ENCODE measurements at regions not wholly inside any gene's neighbourhood (a gene's known extent, or its start where the extent isn't known, plus 50 kb on each side); places are given as distances from the start of the nearest gene placed in this dataset.

- TF ChIP-seq, protein P1, sequence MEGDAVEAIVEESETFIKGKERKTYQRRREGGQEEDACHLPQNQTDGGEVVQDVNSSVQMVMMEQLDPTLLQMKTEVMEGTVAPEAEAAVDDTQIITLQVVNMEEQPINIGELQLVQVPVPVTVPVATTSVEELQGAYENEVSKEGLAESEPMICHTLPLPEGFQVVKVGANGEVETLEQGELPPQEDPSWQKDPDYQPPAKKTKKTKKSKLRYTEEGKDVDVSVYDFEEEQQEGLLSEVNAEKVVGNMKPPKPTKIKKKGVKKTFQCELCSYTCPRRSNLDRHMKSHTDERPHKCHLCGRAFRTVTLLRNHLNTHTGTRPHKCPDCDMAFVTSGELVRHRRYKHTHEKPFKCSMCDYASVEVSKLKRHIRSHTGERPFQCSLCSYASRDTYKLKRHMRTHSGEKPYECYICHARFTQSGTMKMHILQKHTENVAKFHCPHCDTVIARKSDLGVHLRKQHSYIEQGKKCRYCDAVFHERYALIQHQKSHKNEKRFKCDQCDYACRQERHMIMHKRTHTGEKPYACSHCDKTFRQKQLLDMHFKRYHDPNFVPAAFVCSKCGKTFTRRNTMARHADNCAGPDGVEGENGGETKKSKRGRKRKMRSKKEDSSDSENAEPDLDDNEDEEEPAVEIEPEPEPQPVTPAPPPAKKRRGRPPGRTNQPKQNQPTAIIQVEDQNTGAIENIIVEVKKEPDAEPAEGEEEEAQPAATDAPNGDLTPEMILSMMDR (IDR thresholded peaks at IDR 0.05): no peak
- TF ChIP-seq POLR2A (IDR thresholded peaks at IDR 0.05): no peak
Measured at GRCh38 chr7:110317541-110318265, 773.2 kb upstream of the LRRN3 start.

All from right lobe of liver (tissue), 4 donors.